Lower leg skin (tissue), 4 donors: ENCODE measurements at regions not wholly inside any gene's neighbourhood (a gene's known extent, or its start where the extent isn't known, plus 50 kb on each side); places are given as distances from the start of the nearest gene placed in this dataset.

Experiments used
- DNase-seq, 2 donors: peaks; one replicate each; pipeline ENCODE4 v3.0.0-alpha.2; 2019; ENCODE audit warnings: low spot score in 2 of 2
- H3K4me3 ChIP-seq: fragments of 200-600 bp; sonication (generic); 2 replicates; pipeline ENCODE4 v1.5.1; 2017; ENCODE audit warnings: mild to moderate bottlenecking, low read depth; ENCODE audit not compliant: poor library complexity, severe bottlenecking
- CTCF ChIP-seq, 3 donors: fragments of 450-650 bp; IDR thresholded peaks; one replicate each; pipeline ENCODE4 v1.5.1; 2016; ENCODE audit warnings: antibody characterized with exemption in 3 of 3, mild to moderate bottlenecking in 3 of 3, moderate library complexity in 2 of 3
- POLR2A ChIP-seq, 2 donors: fragments of 450-650 bp; IDR thresholded peaks; one replicate each; pipeline ENCODE4 v1.6.1; 2016 to 2017; ENCODE audit warnings: antibody characterized with exemption in 2 of 2, mild to moderate bottlenecking in 1 of 2, moderate library complexity in 1 of 2
- WGBS, 2 donors: methylation state at CpG; one replicate each; pipeline ENCODE4 v1.1.5; 2018; 5-methylcytosine and 5-hydroxymethylcytosine counted together
- intact Hi-C: fragments of 100-400 bp; cut with DNase I; formaldehyde crosslinking; loops from one replicate; pipeline ENCODE4 v1.15.0; 2023; ENCODE audit warnings: low total_unique reads

GRCh38 chr15:47944637-47945288 is 176.0 kb upstream of the SLC24A5 start:
- 48 to 62% methylated on average over 5 of the region's 5 CpGs for WGBS, 2 donors

GRCh38 chr15:47945872-47946650 is 174.7 kb upstream of the SLC24A5 start:
- 75 to 76% methylated on average over 6 of the region's 6 CpGs for WGBS, 2 donors
- TF ChIP-seq CTCF (IDR thresholded peaks at IDR 0.05) = no peak
- TF ChIP-seq POLR2A (IDR thresholded peaks at IDR 0.05) = no peak
- H3K4me3 ChIP-seq = no peak overlapping the region
- intact Hi-C loops = no loop called here
- no peak for DNase-seq

More at GRCh38 chr15:47944637-47945288, 176.0 kb upstream of the SLC24A5 start:
- no peak overlapping the region for H3K4me3 ChIP-seq
- TF ChIP-seq POLR2A (IDR thresholded peaks at IDR 0.05) (no peak), CTCF (IDR thresholded peaks at IDR 0.05) (no peak)
- peak in 1 of 2 donors; percentile 28 for DNase-seq
- intact Hi-C loops = no loop called here

- H3K4me3 ChIP-seq = no peak overlapping the region
- 92 to 94% methylated on average over 4 of the region's 4 CpGs for WGBS, 2 donors
- intact Hi-C loops = no loop called here
- TF ChIP-seq CTCF (IDR thresholded peaks at IDR 0.05) (no peak), POLR2A (IDR thresholded peaks at IDR 0.05) (no peak)
- no peak for DNase-seq
Observed at GRCh38 chr15:47949815-47950214, 171.0 kb upstream of the SLC24A5 start.

- 89 to 97% methylated on average over 2 of the region's 2 CpGs for WGBS, 2 donors
- TF ChIP-seq POLR2A (IDR thresholded peaks at IDR 0.05) (no peak), CTCF (IDR thresholded peaks at IDR 0.05) (no peak)
- DNase-seq = no peak
- H3K4me3 ChIP-seq = no peak overlapping the region
- intact Hi-C loops = no loop called here
Observed at GRCh38 chr15:47950447-47950846, 170.3 kb upstream of the SLC24A5 start.

GRCh38 chr15:47951781-47952180 is 169.0 kb upstream of the SLC24A5 start:
- WGBS, 2 donors = 93 to 100% methylated on average over 2 of the region's 2 CpGs
- no peak overlapping the region for H3K4me3 ChIP-seq
- intact Hi-C loops = no loop called here
- TF ChIP-seq CTCF (IDR thresholded peaks at IDR 0.05) (no peak), POLR2A (IDR thresholded peaks at IDR 0.05) (no peak)
- no peak for DNase-seq
